H9 (cell line): ENCODE measurements at regions not wholly inside any gene's neighbourhood (a gene's known extent, or its start where the extent isn't known, plus 50 kb on each side); places are given as distances from the start of the nearest gene placed in this dataset.

Experiments used
- DNase-seq: peaks from one replicate; pipeline ENCODE4 v3.0.0-alpha.2; 2017
- H2AFZ ChIP-seq: one replicate; pipeline ENCODE4 v1.6.1; 2013; ENCODE audit warnings: mild to moderate bottlenecking, low read length, control low read depth, moderate library complexity
- H2AK5ac ChIP-seq: 2 replicates; pipeline ENCODE4 v1.6.1; 2013; ENCODE audit warnings: low read length, control low read depth, mixed read lengths; ENCODE audit not compliant: insufficient read length
- H2BK120ac ChIP-seq: one replicate; pipeline ENCODE4 v1.6.1; 2013; ENCODE audit warnings: low read depth, mild to moderate bottlenecking, low read length, control low read depth, inconsistent platforms; ENCODE audit not compliant: poor library complexity, severe bottlenecking
- H2BK12ac ChIP-seq: 2 replicates; pipeline ENCODE4 v1.6.1; 2013; ENCODE audit warnings: low read length, control low read depth, mixed read lengths, low read depth; ENCODE audit not compliant: insufficient read length
- H2BK15ac ChIP-seq: 2 replicates; pipeline ENCODE4 v1.6.1; 2013; ENCODE audit warnings: low read depth, low read length, control low read depth
- H2BK20ac ChIP-seq: one replicate; pipeline ENCODE4 v1.6.1; 2013; ENCODE audit warnings: low read depth, mild to moderate bottlenecking, low read length, control low read depth, inconsistent platforms; ENCODE audit not compliant: poor library complexity, severe bottlenecking
- H2BK5ac ChIP-seq: 2 replicates; pipeline ENCODE4 v1.6.1; 2013; ENCODE audit warnings: low read length, control low read depth, mixed read lengths; ENCODE audit not compliant: insufficient read length
- H3K14ac ChIP-seq: 2 replicates; pipeline ENCODE4 v1.6.1; 2013; ENCODE audit warnings: low read length, control low read depth; ENCODE audit not compliant: insufficient read depth
- H3K18ac ChIP-seq: 2 replicates; pipeline ENCODE4 v1.6.1; 2013; ENCODE audit warnings: low read depth, mild to moderate bottlenecking, mixed read lengths, low read length, control low read depth; ENCODE audit not compliant: insufficient read length
- H3K23ac ChIP-seq: 2 replicates; pipeline ENCODE4 v1.6.1; 2013; ENCODE audit warnings: low read length, control low read depth, mixed read lengths, low read depth; ENCODE audit not compliant: insufficient read length
- H3K23me2 ChIP-seq: 2 replicates; pipeline ENCODE4 v1.6.1; 2013; ENCODE audit warnings: low read depth, mild to moderate bottlenecking, mixed read lengths, low read length, control low read depth; ENCODE audit not compliant: insufficient read length, poor library complexity, severe bottlenecking
- H3K27ac ChIP-seq: 2 replicates; pipeline ENCODE4 v1.5.1; 2013; ENCODE audit warnings: low read length, control low read depth, mixed read lengths, low read depth; ENCODE audit not compliant: insufficient read length
- H3K27me3 ChIP-seq: 2 replicates; pipeline ENCODE4 v1.6.1; 2013; ENCODE audit warnings: low read length, control low read depth, inconsistent platforms; ENCODE audit not compliant: insufficient read depth
- H3K4ac ChIP-seq: 2 replicates; pipeline ENCODE4 v1.6.1; 2013; ENCODE audit warnings: low read depth, mild to moderate bottlenecking, control low read depth, inconsistent platforms, low read length, moderate library complexity
- H3K4me1 ChIP-seq: 2 replicates; pipeline ENCODE4 v1.6.1; 2013; ENCODE audit warnings: low read length, control low read depth, inconsistent platforms; ENCODE audit not compliant: insufficient read depth
- H3K4me2 ChIP-seq: 2 replicates; pipeline ENCODE4 v1.6.1; 2013; ENCODE audit warnings: low read length, control low read depth, mixed read lengths; ENCODE audit not compliant: insufficient read length, insufficient read depth
- H3K56ac ChIP-seq: 2 replicates; pipeline ENCODE4 v1.6.1; 2013; ENCODE audit warnings: low read depth, mild to moderate bottlenecking, mixed read lengths, low read length, control low read depth; ENCODE audit not compliant: insufficient read length
- H3K79me1 ChIP-seq: 2 replicates; pipeline ENCODE4 v1.6.1; 2013; ENCODE audit warnings: low read depth, mild to moderate bottlenecking, moderate library complexity, low read length, control low read depth, inconsistent platforms; ENCODE audit not compliant: insufficient read depth, poor library complexity, severe bottlenecking
- H3K79me2 ChIP-seq: 2 replicates; pipeline ENCODE4 v1.6.1; 2013; ENCODE audit warnings: low read length, control low read depth, inconsistent platforms; ENCODE audit not compliant: insufficient read depth
- H3K9ac ChIP-seq: 2 replicates; pipeline ENCODE4 v1.6.1; 2013; ENCODE audit warnings: low read length, control low read depth, mixed read lengths; ENCODE audit not compliant: insufficient read length; ENCODE audit errors: extremely low read depth
- H3K9me3 ChIP-seq: one replicate; pipeline ENCODE4 v1.6.1; 2013; ENCODE audit warnings: low read depth, low read length, inconsistent platforms; ENCODE audit not compliant: control insufficient read depth
- H3T11ph ChIP-seq: one replicate; pipeline ENCODE4 v1.6.1; 2013; ENCODE audit warnings: mild to moderate bottlenecking, low read length, control low read depth, inconsistent platforms
- H4K20me1 ChIP-seq: one replicate; pipeline ENCODE4 v1.6.1; 2013; ENCODE audit not compliant: control insufficient read depth, insufficient read length, insufficient read depth
- H4K5ac ChIP-seq: 2 replicates; pipeline ENCODE4 v1.6.1; 2013; ENCODE audit warnings: low read depth, mild to moderate bottlenecking, mixed read lengths, low read length, control low read depth; ENCODE audit not compliant: insufficient read length
- H4K8ac ChIP-seq: replicated peaks from 2 replicates; pipeline ENCODE4 v1.6.1; 2013; ENCODE audit warnings: low read length, control low read depth, mixed read lengths, low read depth; ENCODE audit not compliant: insufficient read length
- H4K91ac ChIP-seq: 2 replicates; pipeline ENCODE4 v1.6.1; 2013; ENCODE audit warnings: low read depth, mild to moderate bottlenecking, moderate library complexity, mixed read lengths, low read length, control low read depth; ENCODE audit not compliant: insufficient read length
- H3K27ac Mint-ChIP-seq, 3 experiments: 2 replicates in 2 of 3; 3 replicates in 1 of 3; pipeline ENCODE4 v1.8.0; 2020 to 2021; ENCODE audit warnings: mixed read lengths in 3 of 3, mild to moderate bottlenecking in 1 of 3, moderate library complexity in 1 of 3
- H3K27me3 Mint-ChIP-seq: 2 replicates; pipeline ENCODE4 v1.8.0; 2021; ENCODE audit warnings: low read depth, mild to moderate bottlenecking, moderate library complexity, mixed read lengths
- H3K36me3 Mint-ChIP-seq, 3 experiments: 2 replicates in 2 of 3; 3 replicates in 1 of 3; pipeline ENCODE4 v1.8.0; 2020 to 2021; ENCODE audit warnings: low read depth in 3 of 3, mixed read lengths in 3 of 3; ENCODE audit not compliant: insufficient read depth in 1 of 3
- H3K4me1 Mint-ChIP-seq, 2 experiments: 2 replicates each; pipeline ENCODE4 v1.8.0; 2020; ENCODE audit warnings: mixed read lengths in 2 of 2
- H3K4me3 Mint-ChIP-seq, 2 experiments: 2 replicates in 1 of 2; 3 replicates in 1 of 2; pipeline ENCODE4 v1.8.0; 2020 to 2021; ENCODE audit warnings: mild to moderate bottlenecking in 2 of 2, mixed read lengths in 2 of 2, moderate library complexity in 1 of 2
- H3K9me3 Mint-ChIP-seq, 2 experiments: 2 replicates in 1 of 2; 3 replicates in 1 of 2; pipeline ENCODE4 v1.8.0; 2020; ENCODE audit warnings: mild to moderate bottlenecking in 2 of 2, mixed read lengths in 2 of 2, moderate library complexity in 1 of 2
- CTCF ChIP-seq: fragments of 200-600 bp; sonication (generic); conservative IDR thresholded peaks from 3 replicates; pipeline ENCODE4 v1.8.0; 2021; ENCODE audit warnings: antibody characterized with exemption, mild to moderate bottlenecking
- WGBS: extraction: QIAGEN DNeasy Blood & Tissue Kit; methylation state at CpG from one replicate; pipeline ENCODE4 v1.1.7; 2013; ENCODE audit warnings: missing lambda C conversion rate, low lambda C conversion rate, mixed read lengths; ENCODE audit not compliant: insufficient read length; ENCODE audit errors: extremely low coverage; 5-methylcytosine and 5-hydroxymethylcytosine counted together

GRCh38 chr2:181143790-181144300 lies 163.4 kb downstream of the UBE2E3 start:
- no peak overlapping the region for H4K91ac ChIP-seq
- no peak overlapping the region for H2AFZ ChIP-seq
- no peak overlapping the region for H3K14ac ChIP-seq
- H3T11ph ChIP-seq: no peak overlapping the region
- no CpG with 5 or more reads among the region's 2 CpGs for WGBS
- no peak for DNase-seq
- no peak overlapping the region for H3K56ac ChIP-seq
- no peaks in the 10 kb centered on the region for H3K23me2 ChIP-seq
- no peak overlapping the region for H4K5ac ChIP-seq
- H2AK5ac ChIP-seq: no peak overlapping the region
- no peak overlapping the region for H2BK120ac ChIP-seq
- no peaks in the 10 kb centered on the region for H3K79me2 ChIP-seq
- H3K27ac ChIP-seq: no peak overlapping the region
- no peak overlapping the region for H3K9ac ChIP-seq
- H3K4ac ChIP-seq: no peak overlapping the region
- H3K79me1 ChIP-seq: no peaks in the 10 kb centered on the region
- TF ChIP-seq CTCF: no peak
- no peaks in the 10 kb centered on the region; a peak in 1 of 7 replicates for H3K36me3 Mint-ChIP-seq
- H3K4me1 Mint-ChIP-seq: no peaks in the 10 kb centered on the region
- H3K4me1 ChIP-seq: no peaks in the 10 kb centered on the region
- no peaks in the 10 kb centered on the region for H3K9me3 ChIP-seq
- no peaks in the 10 kb centered on the region for H4K20me1 ChIP-seq
- H3K27me3 ChIP-seq: no peaks in the 10 kb centered on the region
- no peaks in the 10 kb centered on the region; a peak in 1 of 5 replicates for H3K9me3 Mint-ChIP-seq
- no peak overlapping the region for H2BK5ac ChIP-seq
- H2BK12ac ChIP-seq: no peak overlapping the region
- H3K4me2 ChIP-seq: no peak overlapping the region
- H2BK20ac ChIP-seq: no peak overlapping the region
- H3K23ac ChIP-seq: no peak overlapping the region
- no peak overlapping the region for H3K4me3 Mint-ChIP-seq
- no peak overlapping the region for H2BK15ac ChIP-seq
- H3K27me3 Mint-ChIP-seq: no peaks in the 10 kb centered on the region
- H3K18ac ChIP-seq: no peak overlapping the region
- H4K8ac ChIP-seq: no peak overlapping the region
- H3K27ac Mint-ChIP-seq: no peak overlapping the region
